ENCODE measurements at regions not wholly inside any gene's neighbourhood (a gene's known extent, or its start where the extent isn't known, plus 50 kb on each side); places are given as distances from the start of the nearest gene placed in this dataset.

DNA sequence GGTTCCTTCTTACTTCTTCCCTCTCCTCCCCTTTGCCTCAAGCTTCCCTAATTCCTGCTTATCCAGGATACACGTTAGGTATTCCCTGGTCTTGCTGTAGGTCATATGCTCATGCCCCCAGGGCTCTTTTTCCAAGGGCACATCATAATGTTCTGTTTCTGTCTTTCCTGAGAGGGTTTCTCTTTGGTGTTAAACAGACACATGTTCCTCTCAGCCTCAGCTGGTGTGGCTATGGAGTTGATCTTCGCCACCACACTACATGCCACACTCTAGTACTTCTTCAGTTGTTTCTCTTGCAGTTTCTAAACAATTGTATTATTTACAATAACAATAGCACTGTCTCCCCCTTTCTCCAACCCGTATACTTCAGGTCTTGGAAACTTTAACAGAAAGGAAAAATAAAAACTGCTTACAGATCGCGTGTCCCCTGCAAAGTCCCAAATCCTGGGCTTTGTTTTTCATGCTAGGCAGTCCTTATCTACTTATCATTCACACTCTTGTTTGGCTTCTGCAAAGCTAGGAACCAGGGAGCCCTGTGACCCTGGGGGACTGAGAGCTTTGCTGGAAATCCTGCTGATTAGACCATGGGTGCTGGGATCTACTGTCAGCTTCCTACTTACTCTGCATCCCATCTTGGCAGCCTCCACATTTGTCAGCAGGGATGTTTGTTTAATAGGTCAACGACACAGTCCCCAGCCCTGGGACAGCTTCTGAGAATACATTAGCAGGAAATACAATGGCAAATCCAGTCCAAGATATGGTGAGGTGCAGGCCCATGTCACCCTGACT is 193.9 kb upstream of the BMPER start:
- H3K9ac ChIP-seq (ENCODE audit: low read length in 5 of 5), result no peak overlapping the region
- no peaks in the 10 kb centered on the region for H3K27me3 ChIP-seq (ENCODE audit: control insufficient read depth in 5 of 5, insufficient read depth in 4 of 5, low read length in 5 of 5)
- H3K9me3 ChIP-seq (ENCODE audit: control insufficient read depth in 5 of 5, low read length in 5 of 5), result no peaks in the 10 kb centered on the region
- H3K4me3 ChIP-seq (ENCODE audit: low read depth in 1 of 5, low read length in 5 of 5), result no peak overlapping the region
- peaks cover 2 to 13% (median 10%) of the 10 kb centered on the region in 5 donors for H3K4me1 ChIP-seq (ENCODE audit: control insufficient read depth in 5 of 5, insufficient read depth in 5 of 5, low read length in 5 of 5)
- no peak overlapping the region for H3K27ac ChIP-seq (ENCODE audit: low read depth, low read length)
- no peaks in the 10 kb centered on the region for H3K36me3 ChIP-seq (ENCODE audit: control insufficient read depth in 5 of 5, insufficient read depth in 5 of 5, low read length in 5 of 5)

DNA sequence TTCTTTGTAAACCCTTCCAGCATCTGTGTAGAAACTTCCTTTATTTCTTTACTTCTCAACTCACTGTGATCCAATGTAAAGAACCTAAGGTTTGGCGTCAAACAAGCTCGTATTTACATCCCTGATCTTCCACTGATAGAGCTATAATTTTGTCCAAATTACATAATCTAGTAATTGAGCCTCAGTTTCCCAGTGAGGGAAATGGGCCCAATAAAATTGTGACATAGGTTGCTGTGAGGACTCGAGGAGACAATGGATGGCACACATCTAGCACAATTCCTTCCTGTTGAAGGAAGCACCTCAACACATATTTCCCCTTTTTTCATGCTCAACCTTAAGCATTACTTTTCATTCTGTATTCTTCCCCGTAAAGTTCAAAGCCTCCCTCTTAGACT is 193.3 kb upstream of the BMPER start:
- no peak overlapping the region for H3K4me3 ChIP-seq (ENCODE audit: low read depth in 1 of 5, low read length in 5 of 5)
- no peaks in the 10 kb centered on the region for H3K9me3 ChIP-seq (ENCODE audit: control insufficient read depth in 5 of 5, low read length in 5 of 5)
- no peaks in the 10 kb centered on the region for H3K27me3 ChIP-seq (ENCODE audit: control insufficient read depth in 5 of 5, insufficient read depth in 4 of 5, low read length in 5 of 5)
- no peak overlapping the region for H3K27ac ChIP-seq (ENCODE audit: low read depth, low read length)
- no peaks in the 10 kb centered on the region for H3K36me3 ChIP-seq (ENCODE audit: control insufficient read depth in 5 of 5, insufficient read depth in 5 of 5, low read length in 5 of 5)
- no peak overlapping the region for H3K9ac ChIP-seq (ENCODE audit: low read length in 5 of 5)
- peaks cover 2 to 8% (median 4%) of the 10 kb centered on the region in 5 donors for H3K4me1 ChIP-seq (ENCODE audit: control insufficient read depth in 5 of 5, insufficient read depth in 5 of 5, low read length in 5 of 5)

DNA sequence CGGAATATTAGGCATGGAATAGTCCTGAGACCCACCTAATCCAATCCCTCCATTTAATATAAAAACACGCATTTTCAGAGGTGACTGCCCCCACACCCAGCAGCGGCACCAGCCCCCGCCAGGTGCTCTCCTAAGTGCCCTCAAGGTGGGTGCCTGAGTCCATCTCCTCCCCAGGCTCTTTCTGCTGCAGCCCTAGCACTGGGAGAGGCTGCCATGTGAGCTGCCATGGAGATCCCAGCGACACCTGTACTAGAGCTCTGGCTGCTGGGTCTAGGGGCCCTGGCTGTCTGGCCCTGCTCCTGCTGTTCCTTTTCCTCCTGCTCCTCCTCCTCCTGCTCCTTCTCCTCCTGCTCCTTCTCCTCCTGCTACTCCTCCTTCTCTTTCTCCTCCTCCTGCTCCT is 191.1 kb upstream of the BMPER start:
- no peak overlapping the region for H3K9ac ChIP-seq (ENCODE audit: low read length in 5 of 5)
- H3K36me3 ChIP-seq (ENCODE audit: control insufficient read depth in 5 of 5, insufficient read depth in 5 of 5, low read length in 5 of 5), result no peaks in the 10 kb centered on the region
- no peaks in the 10 kb centered on the region for H3K27me3 ChIP-seq (ENCODE audit: control insufficient read depth in 5 of 5, insufficient read depth in 4 of 5, low read length in 5 of 5)
- H3K9me3 ChIP-seq (ENCODE audit: control insufficient read depth in 5 of 5, low read length in 5 of 5), result no peaks in the 10 kb centered on the region
- H3K27ac ChIP-seq (ENCODE audit: low read depth, low read length), result no peak overlapping the region
- no peak overlapping the region for H3K4me3 ChIP-seq (ENCODE audit: low read depth in 1 of 5, low read length in 5 of 5)
- H3K4me1 ChIP-seq (ENCODE audit: control insufficient read depth in 5 of 5, insufficient read depth in 5 of 5, low read length in 5 of 5), result peaks cover 3 to 12% (median 5%) of the 10 kb centered on the region in 5 donors

DNA sequence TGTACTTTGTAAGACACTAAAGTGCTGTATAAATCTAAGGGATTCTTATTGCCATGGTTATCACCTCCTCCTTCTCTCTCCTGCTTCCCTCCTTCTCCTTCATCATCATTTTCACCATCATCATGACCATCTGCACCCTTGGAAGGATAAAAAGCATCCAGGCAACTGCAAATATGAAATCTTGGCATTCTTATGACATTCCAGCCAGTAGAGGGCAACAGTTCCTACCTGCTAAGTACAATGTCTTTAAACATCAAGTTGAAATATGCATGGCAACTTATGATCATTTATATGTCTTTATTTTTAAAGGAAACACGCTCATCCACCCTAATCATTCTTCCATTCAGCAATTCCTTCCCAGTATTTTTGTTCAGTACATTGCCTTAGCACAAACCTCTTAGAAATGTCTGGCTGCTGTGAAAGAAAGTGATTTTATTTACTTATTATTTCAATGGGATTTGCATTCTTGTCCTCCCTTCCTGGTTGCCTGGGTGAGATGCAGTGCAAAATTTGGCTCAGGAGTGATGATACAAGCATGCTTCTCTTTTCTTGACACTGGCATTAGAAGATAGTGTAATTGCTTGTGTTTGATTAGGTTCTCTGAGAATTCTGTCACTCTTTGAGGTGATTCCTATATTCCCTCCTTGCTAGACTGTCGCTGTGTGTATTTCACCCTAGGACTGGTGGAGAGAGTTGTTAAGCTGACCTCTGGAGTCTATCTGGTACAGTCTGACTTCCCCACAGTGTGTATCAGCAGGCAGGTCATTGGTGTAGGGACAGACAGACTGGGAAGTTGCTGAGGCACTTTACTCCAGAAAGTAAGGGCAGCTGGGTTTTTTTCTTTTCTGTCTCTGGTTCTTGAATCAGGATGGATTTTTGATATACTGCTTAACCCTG is 188.5 kb upstream of the BMPER start:
- no peaks in the 10 kb centered on the region for H3K36me3 ChIP-seq (ENCODE audit: control insufficient read depth in 5 of 5, insufficient read depth in 5 of 5, low read length in 5 of 5)
- H3K27ac ChIP-seq (ENCODE audit: low read depth, low read length), result no peak overlapping the region
- no peak overlapping the region for H3K9ac ChIP-seq (ENCODE audit: low read length in 5 of 5)
- H3K27me3 ChIP-seq (ENCODE audit: control insufficient read depth in 5 of 5, insufficient read depth in 4 of 5, low read length in 5 of 5), result no peaks in the 10 kb centered on the region
- no peaks in the 10 kb centered on the region for H3K9me3 ChIP-seq (ENCODE audit: control insufficient read depth in 5 of 5, low read length in 5 of 5)
- H3K4me1 ChIP-seq (ENCODE audit: control insufficient read depth in 5 of 5, insufficient read depth in 5 of 5, low read length in 5 of 5), result peaks cover 3 to 17% (median 9%) of the 10 kb centered on the region in 5 donors
- H3K4me3 ChIP-seq (ENCODE audit: low read depth in 1 of 5, low read length in 5 of 5), result no peak overlapping the region

DNA sequence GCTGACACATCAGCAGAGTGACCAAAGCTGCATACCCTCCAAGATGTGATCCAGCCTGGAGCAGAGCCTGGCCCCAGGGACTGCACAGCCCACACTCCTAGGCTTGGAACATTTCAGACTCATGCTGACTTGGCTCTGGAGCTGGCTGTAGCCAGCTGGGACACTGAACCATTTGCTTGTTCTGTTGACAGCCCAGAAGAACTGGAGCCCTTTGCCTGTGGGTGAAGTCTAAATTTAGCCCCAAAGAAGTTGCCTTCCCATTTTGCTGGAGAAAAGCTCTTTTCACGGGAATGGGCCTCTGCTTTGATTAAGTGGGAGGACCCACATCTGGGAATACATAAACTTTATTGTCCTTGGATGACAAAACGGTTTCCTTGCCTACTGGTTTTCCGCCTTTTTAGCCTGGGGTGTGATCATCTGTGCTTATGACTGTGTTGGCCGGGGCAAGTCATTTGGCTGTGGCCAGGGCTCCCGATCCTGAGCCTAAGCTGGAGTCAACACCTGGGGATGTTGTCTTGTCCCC is 186.2 kb upstream of the BMPER start:
- H3K9me3 ChIP-seq (ENCODE audit: control insufficient read depth in 5 of 5, low read length in 5 of 5), result no peaks in the 10 kb centered on the region
- no peak overlapping the region for H3K27ac ChIP-seq (ENCODE audit: low read depth, low read length)
- no peaks in the 10 kb centered on the region for H3K27me3 ChIP-seq (ENCODE audit: control insufficient read depth in 5 of 5, insufficient read depth in 4 of 5, low read length in 5 of 5)
- no peaks in the 10 kb centered on the region for H3K36me3 ChIP-seq (ENCODE audit: control insufficient read depth in 5 of 5, insufficient read depth in 5 of 5, low read length in 5 of 5)
- H3K9ac ChIP-seq (ENCODE audit: low read length in 5 of 5), result no peak overlapping the region
- no peak overlapping the region for H3K4me3 ChIP-seq (ENCODE audit: low read depth in 1 of 5, low read length in 5 of 5)
- H3K4me1 ChIP-seq (ENCODE audit: control insufficient read depth in 5 of 5, insufficient read depth in 5 of 5, low read length in 5 of 5), result peaks cover 3 to 17% (median 9%) of the 10 kb centered on the region in 5 donors

DNA sequence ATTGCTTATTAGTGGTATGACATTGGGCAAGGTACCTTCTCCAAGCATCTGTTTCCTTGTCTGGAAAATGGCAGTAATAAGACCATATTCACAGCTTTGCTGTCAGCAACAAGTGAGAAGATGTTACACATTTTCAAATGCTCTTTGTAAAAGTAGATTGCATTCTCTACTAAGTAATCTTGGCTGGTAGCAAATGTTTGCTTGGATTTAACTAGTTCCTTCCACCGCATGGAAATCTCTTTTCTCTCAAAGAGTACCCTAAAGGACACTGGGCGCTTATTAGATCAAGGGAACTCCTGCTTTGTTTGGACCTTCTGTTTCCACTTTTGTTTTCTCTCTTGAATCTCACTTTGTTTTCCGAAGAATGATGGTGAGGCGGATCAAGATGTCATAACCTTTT is 185.2 kb upstream of the BMPER start:
- no peaks in the 10 kb centered on the region for H3K27me3 ChIP-seq (ENCODE audit: control insufficient read depth in 5 of 5, insufficient read depth in 4 of 5, low read length in 5 of 5)
- H3K36me3 ChIP-seq (ENCODE audit: control insufficient read depth in 5 of 5, insufficient read depth in 5 of 5, low read length in 5 of 5), result no peaks in the 10 kb centered on the region
- peaks cover 3 to 17% (median 9%) of the 10 kb centered on the region in 5 donors for H3K4me1 ChIP-seq (ENCODE audit: control insufficient read depth in 5 of 5, insufficient read depth in 5 of 5, low read length in 5 of 5)
- no peak overlapping the region for H3K27ac ChIP-seq (ENCODE audit: low read depth, low read length)
- no peak overlapping the region for H3K9ac ChIP-seq (ENCODE audit: low read length in 5 of 5)
- H3K9me3 ChIP-seq (ENCODE audit: control insufficient read depth in 5 of 5, low read length in 5 of 5), result no peaks in the 10 kb centered on the region
- no peak overlapping the region for H3K4me3 ChIP-seq (ENCODE audit: low read depth in 1 of 5, low read length in 5 of 5)

DNA sequence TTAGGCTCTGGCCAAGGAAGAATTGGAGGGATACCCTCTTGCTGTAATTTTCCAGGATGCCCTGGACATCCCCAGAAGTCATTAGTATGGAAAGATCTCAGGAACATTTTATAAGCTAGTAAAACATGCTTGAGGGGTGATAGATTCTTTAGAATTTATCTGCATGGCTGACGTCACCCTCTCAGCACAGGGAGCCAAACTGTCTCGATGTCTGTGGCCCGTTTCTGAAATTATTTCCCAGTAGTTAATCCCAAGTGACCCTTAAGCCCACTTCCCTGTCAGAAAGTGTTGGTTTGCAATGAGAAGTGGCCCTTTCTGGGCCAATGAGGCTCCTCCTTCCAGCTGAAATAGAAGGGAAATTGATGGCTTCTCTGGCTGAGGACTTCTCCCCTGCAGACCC is 184.5 kb upstream of the BMPER start:
- Histone ChIP-seq H3K9ac (ENCODE audit: low read length in 5 of 5) (no peak overlapping the region), H3K4me3 (ENCODE audit: low read depth in 1 of 5, low read length in 5 of 5) (no peak overlapping the region), H3K27me3 (ENCODE audit: control insufficient read depth in 5 of 5, insufficient read depth in 4 of 5, low read length in 5 of 5) (no peaks in the 10 kb centered on the region), H3K4me1 (ENCODE audit: control insufficient read depth in 5 of 5, insufficient read depth in 5 of 5, low read length in 5 of 5) (peaks cover 3 to 17% (median 14%) of the 10 kb centered on the region in 5 donors), H3K27ac (ENCODE audit: low read depth, low read length) (no peak overlapping the region), H3K36me3 (ENCODE audit: control insufficient read depth in 5 of 5, insufficient read depth in 5 of 5, low read length in 5 of 5) (no peaks in the 10 kb centered on the region), H3K9me3 (ENCODE audit: control insufficient read depth in 5 of 5, low read length in 5 of 5) (no peaks in the 10 kb centered on the region)

DNA sequence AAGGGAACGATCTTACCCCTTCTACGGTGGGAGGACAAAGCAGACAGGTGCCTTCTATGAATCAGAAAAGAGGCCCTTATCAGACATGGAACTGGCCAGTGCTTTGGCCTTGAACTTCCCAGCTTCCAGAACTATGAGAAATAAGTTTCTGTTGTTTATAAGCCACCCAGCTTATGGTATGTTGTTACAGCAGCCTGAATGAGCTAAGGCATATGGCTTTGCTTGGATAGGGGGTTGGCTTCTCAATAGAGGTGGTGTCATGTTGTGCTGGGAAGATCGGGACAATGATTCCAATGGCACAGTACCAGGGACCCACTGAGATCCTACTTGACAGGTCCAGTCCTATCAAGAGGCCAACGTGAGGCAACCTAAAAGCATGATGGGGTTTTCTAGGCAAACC is 183.4 kb upstream of the BMPER start:
- Histone ChIP-seq H3K9ac (ENCODE audit: low read length in 5 of 5) (no peak overlapping the region), H3K27me3 (ENCODE audit: control insufficient read depth in 5 of 5, insufficient read depth in 4 of 5, low read length in 5 of 5) (no peaks in the 10 kb centered on the region), H3K4me1 (ENCODE audit: control insufficient read depth in 5 of 5, insufficient read depth in 5 of 5, low read length in 5 of 5) (peaks cover 4 to 24% (median 14%) of the 10 kb centered on the region in 5 donors), H3K4me3 (ENCODE audit: low read depth in 1 of 5, low read length in 5 of 5) (no peak overlapping the region), H3K9me3 (ENCODE audit: control insufficient read depth in 5 of 5, low read length in 5 of 5) (no peaks in the 10 kb centered on the region), H3K36me3 (ENCODE audit: control insufficient read depth in 5 of 5, insufficient read depth in 5 of 5, low read length in 5 of 5) (no peaks in the 10 kb centered on the region), H3K27ac (ENCODE audit: low read depth, low read length) (no peak overlapping the region)

DNA sequence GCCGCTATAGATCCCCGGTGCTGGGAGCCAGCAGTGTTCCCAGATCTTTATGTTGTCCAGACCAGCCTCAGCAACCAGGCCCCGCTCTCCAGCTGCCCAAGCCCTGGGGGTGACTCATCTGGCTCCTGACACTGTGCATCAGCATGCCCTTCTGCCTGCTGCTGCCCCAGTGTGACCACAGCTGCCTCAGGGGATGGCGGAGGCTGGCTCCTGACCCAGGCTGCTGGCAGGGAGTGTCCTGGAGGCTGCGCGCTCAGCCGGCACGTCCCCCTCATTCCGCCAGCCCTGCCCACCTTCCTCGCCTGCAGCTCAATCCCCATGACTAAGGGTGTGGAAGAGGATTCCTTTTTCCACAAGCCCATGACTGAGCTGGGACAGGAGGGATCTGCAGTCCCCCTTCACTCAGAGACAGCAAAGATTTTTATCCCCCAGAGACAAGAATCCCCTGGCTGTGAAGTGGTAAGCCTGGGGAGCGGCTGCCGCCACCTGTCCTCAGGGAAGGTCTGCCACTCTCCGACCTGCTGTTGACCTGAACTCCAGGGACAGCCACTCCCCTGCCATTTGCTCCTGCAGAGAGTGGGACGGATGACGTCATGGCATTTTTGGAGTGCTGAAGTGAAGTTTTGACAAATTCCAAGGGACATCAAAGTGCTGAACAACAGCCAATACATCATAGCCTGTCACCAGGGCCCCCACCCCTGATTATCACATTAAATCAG is 182.8 kb upstream of the BMPER start:
- no peaks in the 10 kb centered on the region for H3K9me3 ChIP-seq (ENCODE audit: control insufficient read depth in 5 of 5, low read length in 5 of 5)

More for the DNA sequence above, 182.8 kb upstream of the BMPER start:
- no peak overlapping the region for H3K27ac ChIP-seq (ENCODE audit: low read depth, low read length)
- H3K4me3 ChIP-seq (ENCODE audit: low read depth in 1 of 5, low read length in 5 of 5), result no peak overlapping the region
- no peaks in the 10 kb centered on the region for H3K36me3 ChIP-seq (ENCODE audit: control insufficient read depth in 5 of 5, insufficient read depth in 5 of 5, low read length in 5 of 5)
- no peaks in the 10 kb centered on the region for H3K27me3 ChIP-seq (ENCODE audit: control insufficient read depth in 5 of 5, insufficient read depth in 4 of 5, low read length in 5 of 5)
- H3K9ac ChIP-seq (ENCODE audit: low read length in 5 of 5), result no peak overlapping the region
- peaks cover 4 to 25% (median 14%) of the 10 kb centered on the region in 5 donors for H3K4me1 ChIP-seq (ENCODE audit: control insufficient read depth in 5 of 5, insufficient read depth in 5 of 5, low read length in 5 of 5)
